HepG2 (cell line): ENCODE measurements at regions not wholly inside any gene's neighbourhood (a gene's known extent, or its start where the extent isn't known, plus 50 kb on each side); places are given as distances from the start of the nearest gene placed in this dataset.
"Not testable (repeated sequence)": the region's sequence is repeated elsewhere in the genome, so short reads cannot be mapped to it uniquely, and the experiment has no call there.

Experiments
- ATAC-seq: fragments of 200-7000 bp; cut with Tn5 transposase; 3 replicates; pipeline ENCODE4 v1.9.1; 2020; ENCODE audit warnings: mild to moderate bottlenecking, moderate library complexity
- BruUV-seq: library from RNA; stranded (reverse); fragments of 400-500 nt; replicated peaks from 2 replicates; lab custom pipeline; 2021; lab: Mats Ljungman, UMichigan
- CTCF ChIA-PET: fragments of 300-600 bp; formaldehyde crosslinking; extraction: SDS; loops from one replicate; lab custom pipeline; 2021; ENCODE audit warnings: low total read pairs, inconsistent platforms, low intra/inter-chr PET ratio; lab: Yijun Ruan, JAX
- POLR2A ChIA-PET: fragments of 350-600 bp; sonication (Branson Sonifier 250); formaldehyde crosslinking; loops from one replicate; lab custom pipeline; 2020; ENCODE audit warnings: antibody characterized with exemption, inconsistent platforms; lab: Yijun Ruan, JAX
- DNase-seq: peaks from one replicate; pipeline ENCODE4 v3.0.0-alpha.2; 2015; ENCODE audit warnings: low spot score
- FAIRE-seq: peaks from 3 replicates; lab custom pipeline; 2011; peaks lifted over from hg19 to GRCh38; lab: Jason Lieb, UNC
- H2AFZ ChIP-seq: one replicate; pipeline ENCODE4 v1.6.1; 2011; ENCODE audit warnings: low read length, inconsistent platforms
- H3K27ac ChIP-seq: fragments of 300-600 bp; 3 replicates; pipeline ENCODE4 v1.8.0; 2011; ENCODE audit warnings: mixed run types, mild to moderate bottlenecking, mixed read lengths, low read length, inconsistent platforms; ENCODE audit not compliant: insufficient read depth; ENCODE audit errors: extremely low read length
- H3K27me3 ChIP-seq, 2 experiments: fragments of 200-600 bp in 1 of 2; 2 replicates in 1 of 2; 3 replicates in 1 of 2; pipeline versions ENCODE4 v1.6.0 to v1.8.0; 2011; ENCODE audit warnings: low read length in 2 of 2, mild to moderate bottlenecking in 2 of 2, moderate library complexity in 2 of 2, inconsistent platforms in 1 of 2; ENCODE audit not compliant: insufficient read depth in 2 of 2, control insufficient read depth in 1 of 2
- H3K36me3 ChIP-seq, 2 experiments: fragments of 200-600 bp in 1 of 2; replicated peaks in 1 of 2; 2 replicates in 1 of 2; 3 replicates in 1 of 2; pipeline versions ENCODE4 v1.5.1 to v1.8.0; 2011; ENCODE audit warnings: low read length in 2 of 2, inconsistent platforms in 1 of 2; ENCODE audit not compliant: insufficient read depth in 2 of 2, control insufficient read depth in 1 of 2
- H3K4me1 ChIP-seq: 2 replicates; pipeline ENCODE4 v1.5.1; 2012; ENCODE audit warnings: low read length, inconsistent platforms; ENCODE audit not compliant: insufficient read depth
- H3K4me2 ChIP-seq: 2 replicates; pipeline ENCODE4 v1.6.0; 2011; ENCODE audit warnings: low read depth, low read length, inconsistent platforms
- H3K4me3 ChIP-seq, 3 experiments: fragments of 200-600 bp in 1 of 3; sonication (generic), shearing (Covaris generic) in 1 of 3; replicated peaks in 1 of 3; 2 replicates each; pipeline ENCODE4 v1.5.1; 2011 to 2016; ENCODE audit warnings: low read length in 3 of 3, inconsistent platforms in 2 of 3, low read depth in 2 of 3, mild to moderate bottlenecking in 2 of 3, control low read depth in 1 of 3, mixed read lengths in 1 of 3; ENCODE audit not compliant: insufficient read depth in 1 of 3
- H3K79me2 ChIP-seq: one replicate; pipeline ENCODE4 v1.6.1; 2011; ENCODE audit warnings: low read length, inconsistent platforms; ENCODE audit not compliant: insufficient read depth
- H3K9ac ChIP-seq: 2 replicates; pipeline ENCODE4 v1.6.0; 2011; ENCODE audit warnings: mild to moderate bottlenecking, low read depth, low read length, inconsistent platforms; ENCODE audit not compliant: insufficient read depth
- H3K9me3 ChIP-seq: 2 replicates; pipeline ENCODE4 v1.5.1; 2012; ENCODE audit warnings: mild to moderate bottlenecking, low read length
- H4K20me1 ChIP-seq: 2 replicates; pipeline ENCODE4 v1.6.0; 2011; ENCODE audit warnings: inconsistent platforms, mild to moderate bottlenecking, low read length, moderate library complexity; ENCODE audit not compliant: insufficient read depth
- E2F1 ChIP-seq: sonication (generic); formaldehyde crosslinking; IDR thresholded peaks from 2 replicates; pipeline ENCODE4 v1.5.0; 2020; ENCODE audit warnings: missing genetic modification reagents
- JUNB ChIP-seq: sonication (generic); formaldehyde crosslinking; IDR thresholded peaks from 2 replicates; pipeline ENCODE4 v1.8.0; 2022; ENCODE audit warnings: missing genetic modification reagents, mild to moderate bottlenecking, borderline replicate concordance
- NKX3-1 ChIP-seq: sonication (generic); formaldehyde crosslinking; IDR thresholded peaks from 2 replicates; pipeline ENCODE4 v1.5.0; 2020; ENCODE audit warnings: missing genetic modification reagents
- NR2F6 ChIP-seq, 2 experiments: IDR thresholded peaks; 2 replicates each; pipeline ENCODE4 v1.6.1; 2016; ENCODE audit warnings: antibody characterized with exemption in 1 of 2, mild to moderate bottlenecking in 1 of 2
- SIX4 ChIP-seq: sonication (generic); formaldehyde crosslinking; IDR thresholded peaks from 2 replicates; pipeline ENCODE4 v1.4.0; 2020; ENCODE audit warnings: missing genetic modification reagents
- TFDP2 ChIP-seq: sonication (generic); formaldehyde crosslinking; IDR thresholded peaks from 2 replicates; pipeline ENCODE4 v1.4.0; 2020; ENCODE audit warnings: missing genetic modification reagents
- ZNF577 ChIP-seq: sonication (generic); formaldehyde crosslinking; IDR thresholded peaks from 2 replicates; pipeline ENCODE4 v1.4.0; 2020; ENCODE audit warnings: mild to moderate bottlenecking, low read depth, missing genetic modification reagents, borderline replicate concordance
- WGBS: methylation state at CpG from one replicate; pipeline ENCODE4 v1.1.6; 2017; ENCODE audit warnings: low lambda C conversion rate; 5-methylcytosine and 5-hydroxymethylcytosine counted together
- in situ Hi-C: cut with HindIII; loops from 2 replicates; pipeline ENCODE4 v1.10.0; 2017; ENCODE audit warnings: low pct_unique_long_range_greater_than_20kb; ENCODE audit not compliant: extremely low pct_ligation_motif_present
- intact Hi-C: fragments of 100-400 bp; cut with micrococcal nuclease; formaldehyde crosslinking; loops from one replicate; pipeline ENCODE4 v1.10.0; 2022; ENCODE audit not compliant: unreplicated experiment

GRCh38 chrX:53767544-53767943, 81.0 kb upstream of the HUWE1 start:
- no peaks in the 10 kb centered on the region for H3K79me2 ChIP-seq
- TF ChIP-seq JUNB (CRISPR knock-in tag) (no peak), TFDP2 (CRISPR knock-in tag) (no peak), NR2F6 (IDR thresholded peaks at IDR 0.05) (no peak), NR2F6 (CRISPR knock-in tag; IDR thresholded peaks at IDR 0.05) (no peak), ZNF577 (CRISPR knock-in tag) (no peak), SIX4 (no peak), NKX3-1 (CRISPR knock-in tag) (no peak), E2F1 (CRISPR knock-in tag) (no peak)
- intact Hi-C loops (no loop called here), in situ Hi-C loops (no loop called here)
- ATAC-seq: no peak
- no peak for DNase-seq
- H3K4me2 ChIP-seq: no peak overlapping the region
- H3K4me1 ChIP-seq: no peaks in the 10 kb centered on the region
- no peak overlapping the region for H3K27ac ChIP-seq
- H3K4me3 ChIP-seq: no peak overlapping the region
- no peaks in the 10 kb centered on the region for H3K27me3 ChIP-seq
- WGBS: 0% methylated on average over 1 of the region's 1 CpG
- no peaks in the 10 kb centered on the region for H4K20me1 ChIP-seq
- H3K9me3 ChIP-seq: no peaks in the 10 kb centered on the region
- no TSS peak for BruUV-seq
- POLR2A ChIA-PET: no interaction called here
- no peak overlapping the region for H3K9ac ChIP-seq
- no peaks in the 10 kb centered on the region for H3K36me3 ChIP-seq
- no peak overlapping the region for H2AFZ ChIP-seq
- FAIRE-seq: no peak
- CTCF ChIA-PET: no interaction called here

- H3K27ac ChIP-seq, BruUV-seq, ATAC-seq, FAIRE-seq, H3K36me3 ChIP-seq, H3K9me3 ChIP-seq, H3K4me3 ChIP-seq, H2AFZ ChIP-seq, CTCF ChIA-PET, H3K27me3 ChIP-seq, intact Hi-C loops, in situ Hi-C loops, H3K4me2 ChIP-seq, H3K79me2 ChIP-seq, H3K9ac ChIP-seq, DNase-seq, H3K4me1 ChIP-seq, H4K20me1 ChIP-seq, POLR2A ChIA-PET: not testable (repeated sequence)
- WGBS: 86% methylated on average over 1 of the region's 1 CpG
Observed at GRCh38 chrX:53757181-53757580, 70.7 kb upstream of the HUWE1 start.
